ENCODE measurements at regions not wholly inside any gene's neighbourhood (a gene's known extent, or its start where the extent isn't known, plus 50 kb on each side); places are given as distances from the start of the nearest gene placed in this dataset.
"Not testable (repeated sequence)": the region's sequence is repeated elsewhere in the genome, so short reads cannot be mapped to it uniquely, and the experiment has no call there.

DNA sequence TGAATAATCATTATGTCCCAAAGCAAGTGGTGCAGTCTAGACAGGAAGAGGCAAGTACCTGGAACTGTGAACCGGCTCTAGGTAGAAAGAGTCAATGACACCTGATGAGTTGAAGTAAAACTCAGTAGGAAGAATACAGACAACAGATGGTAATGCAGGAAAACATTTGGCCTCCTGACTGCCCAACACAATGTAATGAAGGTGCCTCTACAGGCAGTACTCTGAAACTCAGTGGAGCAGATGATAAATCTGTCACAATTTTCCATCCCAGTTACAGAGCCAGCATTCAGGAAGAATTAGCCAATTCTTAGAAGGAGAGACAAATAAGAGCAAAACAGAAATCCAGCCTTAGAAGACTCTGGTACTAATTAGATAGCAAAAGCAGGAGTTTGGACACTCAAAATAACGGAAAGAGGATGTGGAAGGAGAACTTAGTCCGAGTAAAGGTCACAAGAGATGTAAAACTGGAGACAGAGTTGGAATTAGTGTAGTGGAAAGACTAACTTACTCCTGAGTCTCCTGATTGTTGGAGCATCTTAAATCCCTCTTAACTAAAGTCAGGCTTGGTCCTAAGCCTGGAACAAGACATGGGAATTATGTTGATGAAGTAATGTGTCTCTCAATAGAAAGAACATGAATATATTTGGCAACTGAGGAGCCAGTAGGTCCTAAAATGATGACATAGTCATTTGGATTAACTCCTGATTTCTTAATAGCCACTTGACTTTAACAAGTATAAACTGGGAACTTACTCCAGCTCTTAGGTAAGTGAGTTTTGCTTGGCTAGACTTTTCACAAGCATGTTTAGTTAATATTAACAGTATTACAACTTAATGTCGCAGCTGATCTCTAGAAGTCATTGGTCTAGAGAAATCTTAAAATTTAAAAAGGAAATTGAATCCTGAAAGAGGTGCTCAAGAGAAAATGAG, 457.3 kb upstream of the MIR17HG start:
- no peak for DNase-seq (ENCODE audit: low read depth in 4 of 4, low spot score in 3 of 4)

DNA sequence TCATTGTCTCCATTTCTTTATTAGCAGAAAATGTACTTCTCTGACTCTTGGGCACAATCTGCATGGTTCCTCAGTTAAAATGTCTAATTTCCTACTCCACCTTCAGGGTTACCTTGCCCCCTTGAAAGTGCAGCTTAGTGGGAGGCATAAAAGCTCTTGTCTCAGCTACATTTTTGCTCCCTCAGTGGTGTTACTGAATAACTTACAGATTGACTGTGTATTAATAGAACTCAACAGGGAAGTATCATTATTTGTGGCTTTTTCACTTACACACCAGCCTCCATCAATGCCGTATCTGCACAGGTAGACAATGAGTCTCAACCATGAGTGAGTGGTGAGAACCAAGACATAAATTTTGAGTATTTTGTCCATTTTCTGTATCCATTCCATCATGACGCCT, 456.2 kb upstream of the MIR17HG start:
- DNase-seq (ENCODE audit: low read depth in 4 of 4, low spot score in 3 of 4) = no peak

DNA sequence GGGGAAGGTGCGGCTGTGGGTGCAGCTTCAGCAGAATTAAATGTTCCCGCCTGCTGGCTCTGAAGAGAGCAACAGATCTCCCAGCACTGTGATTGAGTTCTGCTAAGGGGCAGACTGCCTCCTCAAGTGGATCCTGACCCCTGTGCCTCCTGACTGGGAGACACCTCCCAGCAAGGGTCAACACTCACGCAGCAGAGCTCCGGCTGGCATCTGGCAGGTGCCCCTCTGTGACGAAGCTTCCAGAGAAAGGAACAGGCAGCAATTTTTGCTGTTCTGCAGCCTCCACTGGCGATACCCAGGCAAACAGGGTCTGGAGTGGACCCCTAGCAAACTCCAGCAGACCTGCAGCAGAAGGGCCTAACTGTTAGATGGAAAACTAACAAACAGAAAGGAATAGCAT, 454.3 kb upstream of the MIR17HG start:
- not testable (repeated sequence) for DNase-seq (ENCODE audit: low read depth in 4 of 4, low spot score in 3 of 4)

DNA sequence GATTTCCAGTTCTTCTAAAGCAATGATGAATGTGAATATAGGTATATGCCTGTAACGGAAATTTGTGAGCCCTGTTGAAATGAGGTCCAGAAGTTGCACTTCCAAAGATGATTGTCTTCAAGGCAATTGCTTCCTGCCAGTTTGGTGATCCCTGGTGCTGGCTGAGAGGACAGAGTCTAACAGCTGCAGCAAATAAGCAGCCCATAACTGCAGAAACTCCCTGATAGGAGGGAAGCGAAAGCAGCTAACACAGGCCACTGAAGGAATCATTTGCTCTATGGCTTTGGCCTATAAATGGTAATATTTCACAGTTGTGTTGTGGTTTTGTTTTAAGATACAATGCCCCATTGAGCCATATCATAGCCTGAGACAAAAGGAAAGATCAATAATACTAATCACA, 451.5 kb upstream of the MIR17HG start:
- no peak for DNase-seq (ENCODE audit: low read depth in 4 of 4, low spot score in 3 of 4)

DNA sequence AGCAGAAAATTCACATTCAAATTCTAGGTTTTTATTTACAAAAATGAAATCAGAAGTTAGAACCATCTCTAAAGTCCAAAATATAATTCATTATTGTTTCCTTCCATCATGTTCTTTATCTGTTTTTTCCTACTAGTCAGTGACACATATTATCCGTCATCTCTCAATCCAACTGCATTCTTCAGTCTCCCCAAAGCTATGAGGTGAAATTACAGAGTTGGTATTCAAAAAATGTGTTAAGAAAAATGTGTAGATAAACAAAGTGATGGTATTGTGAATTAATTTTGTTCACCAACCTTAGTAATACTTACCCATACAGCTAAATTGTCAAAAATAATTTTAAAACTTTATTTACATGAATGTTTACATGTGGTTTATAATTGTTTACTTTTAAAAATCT, 448.7 kb upstream of the MIR17HG start:
- no peak for DNase-seq (ENCODE audit: low read depth in 4 of 4, low spot score in 3 of 4)

DNA sequence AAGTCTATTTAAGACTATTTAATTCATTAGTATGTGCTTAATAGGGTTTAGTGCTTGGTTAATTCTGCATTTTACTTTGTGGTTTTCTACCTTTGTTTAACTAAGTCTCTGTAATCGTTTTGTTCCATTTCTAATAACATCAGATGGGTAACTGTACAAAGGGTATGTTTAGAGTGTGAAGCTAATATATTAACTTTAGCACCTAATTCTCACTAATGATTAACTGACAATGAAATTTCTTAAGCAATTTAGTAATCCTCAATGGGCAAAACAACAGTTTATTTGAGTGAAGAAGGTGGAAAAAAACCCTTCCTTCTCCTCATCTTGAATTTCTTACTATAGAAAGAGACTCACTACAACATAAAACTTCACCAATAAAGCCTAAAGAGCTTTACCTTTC, 448.1 kb upstream of the MIR17HG start:
- DNase-seq (ENCODE audit: low read depth in 4 of 4, low spot score in 3 of 4) = no peak

DNA sequence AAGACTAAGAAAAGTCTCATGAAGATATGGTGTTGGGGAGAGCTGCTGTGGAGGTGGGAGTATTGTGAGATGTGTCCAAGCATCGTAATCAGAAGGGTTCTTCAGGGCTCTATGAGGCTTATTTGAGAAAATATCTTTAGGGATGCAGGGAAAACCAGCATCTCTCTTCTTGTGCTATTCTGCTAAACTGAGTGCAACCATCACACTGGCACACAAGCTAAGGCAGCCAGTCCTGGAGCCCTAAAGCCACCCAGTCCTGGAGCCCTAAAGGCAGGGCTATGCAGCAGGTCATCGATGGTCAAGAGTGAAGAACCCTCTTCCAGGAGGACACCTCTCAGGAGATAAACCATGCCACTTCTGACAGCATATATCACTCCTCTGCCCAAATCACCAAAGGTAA, 445.2 kb upstream of the MIR17HG start:
- DNase-seq (ENCODE audit: low read depth in 4 of 4, low spot score in 3 of 4) = no peak

DNA sequence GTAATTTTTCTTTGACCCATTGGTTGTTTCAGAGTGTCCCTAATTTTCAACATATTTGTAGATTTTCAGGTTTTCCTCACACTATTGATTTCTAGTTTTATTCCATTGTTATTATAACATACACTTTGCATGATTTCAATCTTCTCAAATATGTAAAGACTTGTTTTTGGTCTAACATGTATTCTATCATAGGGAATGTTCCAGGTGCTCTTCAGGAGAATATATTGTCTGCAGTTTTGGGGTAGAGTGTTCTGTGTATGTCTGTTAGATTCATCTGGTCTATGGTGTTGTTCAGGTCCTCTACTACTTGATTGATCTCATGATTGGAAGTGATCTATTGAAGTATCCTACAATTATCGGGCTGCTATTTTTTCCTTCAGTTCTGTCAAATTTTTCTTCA, 440.9 kb upstream of the MIR17HG start:
- DNase-seq (ENCODE audit: low read depth in 4 of 4, low spot score in 3 of 4) = no peak

DNA sequence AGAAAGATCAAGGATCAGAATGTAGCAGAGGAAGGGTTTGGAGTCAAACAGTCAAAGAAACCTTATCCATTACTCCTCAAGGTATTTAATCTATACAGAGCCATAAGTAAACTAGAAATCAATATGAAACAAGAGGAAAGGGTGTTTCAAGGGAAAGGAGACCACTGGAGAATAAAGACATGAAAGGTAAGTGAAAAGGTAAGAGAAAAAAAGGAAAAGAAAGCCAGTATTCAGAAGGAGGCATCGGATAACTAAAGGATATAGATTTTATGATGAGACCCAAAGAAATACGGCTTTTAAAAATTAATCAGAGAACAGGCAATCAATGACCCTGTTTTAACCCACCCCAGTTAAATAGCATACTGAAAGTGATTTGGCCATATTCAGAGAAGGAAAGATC, 438.7 kb upstream of the MIR17HG start:
- DNase-seq (ENCODE audit: low read depth in 4 of 4, low spot score in 3 of 4) = no peak

DNA sequence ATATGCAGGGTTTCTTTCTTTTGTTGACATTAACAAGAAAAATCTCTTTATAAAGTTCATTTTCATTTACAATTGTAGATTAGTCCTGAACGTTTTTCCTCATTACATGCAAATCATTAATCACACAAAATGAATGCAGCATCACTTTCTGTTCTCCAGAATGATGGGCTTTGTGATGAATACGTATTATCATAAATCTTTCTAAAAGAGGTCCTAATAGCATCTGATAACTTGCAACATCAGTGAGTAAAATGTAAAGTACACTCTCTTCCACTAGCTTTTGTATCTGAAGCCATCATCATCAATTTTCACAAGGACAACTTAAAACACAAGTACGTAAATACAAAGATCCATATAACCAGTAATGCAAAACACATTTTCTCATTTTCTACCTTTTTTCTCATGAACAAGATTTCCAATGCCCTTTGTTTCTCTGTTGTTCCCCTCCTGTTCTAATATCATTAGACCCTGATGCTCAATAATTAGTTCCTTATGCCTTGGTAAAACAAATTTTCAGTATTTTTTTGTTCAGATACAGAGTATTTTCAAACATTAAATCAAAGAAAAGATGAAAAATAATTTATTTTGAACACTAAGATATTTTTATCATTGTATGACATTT, 437.4 kb upstream of the MIR17HG start:
- DNase-seq (ENCODE audit: low read depth in 4 of 4, low spot score in 3 of 4) = no peak

DNA sequence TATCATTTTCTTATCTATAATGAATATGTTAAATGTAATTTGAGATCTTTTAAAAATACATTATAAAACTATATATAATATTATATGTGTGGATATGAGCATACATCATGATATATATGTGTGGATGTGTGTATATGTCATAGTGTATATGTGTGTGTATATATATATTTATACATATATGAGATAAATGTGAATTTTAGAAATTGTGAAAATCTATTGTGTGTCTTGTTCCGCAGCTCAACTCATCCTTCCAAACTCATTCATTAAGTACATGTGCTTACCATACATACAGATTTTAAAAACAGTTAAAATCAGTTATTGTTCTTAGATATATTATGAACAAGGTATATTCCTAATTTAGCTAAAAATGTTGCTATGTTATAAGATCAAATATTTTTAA, 435.2 kb upstream of the MIR17HG start:
- no peak for DNase-seq (ENCODE audit: low read depth in 4 of 4, low spot score in 3 of 4)

DNA sequence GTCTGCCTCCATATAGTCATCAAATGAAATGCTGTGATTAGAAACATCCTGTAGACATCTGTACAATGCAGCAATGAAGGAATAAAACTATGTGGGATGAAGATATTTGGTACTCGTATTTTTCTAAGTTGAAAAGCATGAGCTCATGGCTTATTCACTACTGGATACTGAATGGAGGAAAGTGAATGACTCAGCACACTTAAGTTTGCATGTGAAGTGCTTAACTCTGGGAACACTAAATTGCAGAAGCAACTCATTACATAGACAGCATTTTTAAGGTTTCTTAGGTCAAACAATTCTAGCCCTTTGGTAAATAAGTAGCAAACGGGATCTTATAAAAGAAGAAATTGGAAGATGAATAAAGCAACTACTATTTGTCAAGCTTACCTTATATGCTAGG, 429.0 kb upstream of the MIR17HG start:
- no peak for DNase-seq (ENCODE audit: low read depth in 4 of 4, low spot score in 3 of 4)

DNA sequence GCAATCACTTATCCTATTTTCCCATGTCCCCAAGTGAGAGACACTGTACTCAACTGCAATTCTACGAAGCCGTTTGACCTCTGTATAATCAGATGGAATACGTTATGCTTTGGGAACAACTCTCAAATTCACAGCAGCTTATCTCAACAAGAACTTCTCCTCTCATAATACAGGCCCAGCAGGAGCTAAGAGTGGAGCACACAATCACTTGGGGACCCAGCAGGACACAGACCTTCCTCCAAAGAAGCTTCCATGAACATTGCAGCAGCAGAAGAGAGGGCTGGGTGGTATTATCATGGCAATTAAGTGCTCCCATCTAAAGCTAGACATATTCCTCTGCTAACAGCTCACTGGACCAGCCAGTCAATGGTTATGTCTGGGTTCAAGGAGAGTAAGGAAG, 428.3 kb upstream of the MIR17HG start:
- no peak for DNase-seq (ENCODE audit: low read depth in 4 of 4, low spot score in 3 of 4)

DNA sequence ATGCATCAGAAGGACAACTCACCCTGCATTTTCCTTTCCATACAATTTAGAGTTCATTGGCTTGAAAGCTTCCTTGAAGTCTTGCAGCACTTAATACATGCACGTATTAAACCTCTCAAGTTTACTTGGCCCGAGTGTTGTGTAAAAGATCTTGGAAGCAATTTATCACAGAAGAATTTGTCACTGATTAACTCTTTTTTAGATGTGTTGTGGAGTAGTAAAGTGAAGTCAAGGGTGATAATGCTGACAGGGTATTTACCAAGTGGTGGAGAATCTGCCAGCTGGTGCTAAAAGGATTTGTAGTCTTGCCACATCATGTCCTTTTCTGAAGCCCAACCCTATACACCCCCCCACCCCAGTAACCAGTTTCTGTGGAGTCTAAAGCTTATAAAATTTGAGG, 421.0 kb upstream of the MIR17HG start:
- peak in 1 of 4 donors; percentile 8 for DNase-seq (ENCODE audit: low read depth in 4 of 4, low spot score in 3 of 4)

DNA sequence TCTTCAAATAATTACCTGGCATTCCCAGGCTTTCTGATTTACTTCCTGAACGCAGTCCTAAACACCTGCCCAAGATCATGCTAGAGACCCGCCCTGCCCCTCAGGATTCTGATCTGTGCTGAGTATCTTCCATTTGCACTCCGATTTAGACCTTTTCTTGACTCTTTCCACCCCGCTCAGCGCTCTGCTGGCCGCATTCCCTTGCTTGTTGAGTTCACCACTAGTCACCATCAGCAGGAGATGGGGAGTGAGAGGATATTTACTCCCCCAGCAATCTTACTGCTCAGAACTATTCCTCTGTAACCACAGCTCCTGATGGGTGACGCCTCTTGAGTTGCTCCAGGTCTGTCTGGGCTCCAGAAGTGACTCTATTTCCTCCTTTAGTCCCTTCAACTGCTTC, 419.4 kb upstream of the MIR17HG start:
- no peak for DNase-seq (ENCODE audit: low read depth in 4 of 4, low spot score in 3 of 4)

DNA sequence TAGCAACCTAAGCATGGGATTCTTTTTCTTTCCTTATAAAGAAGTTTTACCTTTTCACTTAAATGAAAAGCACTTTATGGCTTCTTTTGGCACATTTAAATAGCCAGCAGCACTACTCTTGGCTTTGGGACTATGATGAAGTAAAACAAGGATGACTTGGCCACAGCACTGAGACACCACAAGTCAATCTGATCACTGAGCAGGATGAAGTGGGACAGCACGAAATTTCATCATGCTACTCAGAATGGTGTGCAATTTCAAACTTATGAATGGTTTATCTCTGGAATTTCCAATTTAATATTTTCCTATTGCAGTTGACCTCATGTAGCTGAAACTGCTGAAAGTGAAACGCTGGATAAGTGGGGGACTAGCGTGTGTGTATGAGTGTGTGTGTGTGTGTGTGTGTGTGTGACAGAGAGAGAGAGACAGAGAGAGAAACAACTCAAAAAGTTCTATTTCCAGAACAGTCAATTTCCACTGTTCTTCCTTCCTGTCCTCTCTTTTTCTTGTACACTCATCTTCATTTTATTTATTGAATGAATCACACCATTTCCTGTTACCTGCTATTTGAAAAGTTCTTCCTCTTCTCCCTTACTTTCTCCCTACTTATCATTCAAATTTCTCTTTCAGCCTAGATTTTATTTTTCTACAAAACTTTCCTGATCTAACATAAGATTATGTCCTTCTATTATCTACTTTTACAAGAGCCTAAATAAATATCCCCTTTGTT, 414.2 kb upstream of the MIR17HG start:
- no peak for DNase-seq (ENCODE audit: low read depth in 4 of 4, low spot score in 3 of 4)

DNA sequence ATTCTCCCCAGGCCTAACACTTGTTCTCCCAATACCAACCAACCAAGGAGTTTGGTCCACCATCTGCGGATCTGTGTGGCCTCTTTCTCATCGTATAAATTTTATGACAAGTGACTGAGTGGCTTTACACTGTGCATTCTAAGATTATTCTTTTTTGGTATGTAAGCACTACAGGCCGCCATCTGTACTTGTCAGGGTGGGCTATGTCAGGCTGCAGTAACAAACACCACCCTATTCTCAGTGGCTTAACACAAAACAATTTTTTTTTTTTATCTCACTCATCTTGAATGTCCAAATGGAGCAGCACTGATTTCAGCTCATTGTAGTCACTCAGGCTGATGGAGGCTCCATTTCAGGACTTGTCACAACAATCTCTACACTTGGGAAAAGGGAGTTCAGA, 412.7 kb upstream of the MIR17HG start:
- no peak for DNase-seq (ENCODE audit: low read depth in 4 of 4, low spot score in 3 of 4)

DNA sequence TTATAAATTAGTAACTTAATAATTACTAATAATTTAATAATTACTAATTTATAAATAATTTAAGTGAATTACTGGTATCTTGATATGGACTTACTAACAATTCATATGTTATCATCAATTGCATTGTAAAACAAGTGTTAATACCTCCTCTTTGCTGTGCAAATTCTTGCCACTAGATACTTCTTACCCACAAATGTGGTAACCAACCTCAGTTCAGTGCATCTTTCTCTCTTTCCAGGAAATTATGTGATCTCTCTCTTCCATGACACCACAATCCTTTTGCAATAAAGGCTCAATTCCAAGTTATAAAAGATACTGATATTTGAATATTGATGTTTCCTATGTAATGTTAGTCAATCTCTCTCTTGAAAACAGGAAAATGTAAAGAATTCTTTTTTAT, 408.6 kb upstream of the MIR17HG start:
- DNase-seq (ENCODE audit: low read depth in 4 of 4, low spot score in 3 of 4) = no peak

DNA sequence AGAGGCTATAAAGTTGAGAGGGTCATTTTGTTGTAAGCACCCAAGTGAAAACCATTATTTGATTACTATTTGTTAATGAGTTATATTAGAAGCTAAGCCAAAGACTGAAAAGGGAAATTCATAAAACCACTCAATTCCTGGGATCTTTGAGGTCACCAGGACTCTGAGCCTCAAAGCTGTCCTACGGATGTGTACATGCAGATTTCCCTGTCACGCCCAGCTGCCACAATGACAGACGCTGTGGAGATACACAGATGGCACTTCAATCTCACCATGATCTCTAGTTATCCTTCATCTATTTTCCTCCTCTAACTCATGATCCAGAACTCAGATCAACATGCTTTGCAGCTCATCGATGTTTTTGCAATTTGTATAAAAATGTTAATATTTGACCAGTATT, 403.5 kb upstream of the MIR17HG start:
- no peak for DNase-seq (ENCODE audit: low read depth in 4 of 4, low spot score in 3 of 4)

DNA sequence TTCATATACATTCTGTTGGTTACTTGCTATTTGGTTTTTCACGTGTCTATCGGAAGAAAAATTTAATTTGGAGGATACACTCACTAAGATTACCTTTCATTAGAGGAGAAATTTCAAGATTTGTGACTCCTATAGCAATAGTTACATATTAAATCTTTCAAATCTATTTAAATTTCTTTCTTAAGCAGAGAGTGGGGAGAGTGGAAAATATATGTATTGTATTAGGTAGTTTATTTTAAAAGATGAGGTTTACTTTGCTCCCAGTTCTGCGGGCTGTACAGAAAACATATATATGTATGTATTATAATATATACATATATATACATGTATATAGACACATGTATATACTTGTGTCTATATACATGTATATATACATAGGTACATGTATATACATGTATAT, 402.3 kb upstream of the MIR17HG start:
- not testable (repeated sequence) for DNase-seq (ENCODE audit: low read depth in 4 of 4, low spot score in 3 of 4)

DNA sequence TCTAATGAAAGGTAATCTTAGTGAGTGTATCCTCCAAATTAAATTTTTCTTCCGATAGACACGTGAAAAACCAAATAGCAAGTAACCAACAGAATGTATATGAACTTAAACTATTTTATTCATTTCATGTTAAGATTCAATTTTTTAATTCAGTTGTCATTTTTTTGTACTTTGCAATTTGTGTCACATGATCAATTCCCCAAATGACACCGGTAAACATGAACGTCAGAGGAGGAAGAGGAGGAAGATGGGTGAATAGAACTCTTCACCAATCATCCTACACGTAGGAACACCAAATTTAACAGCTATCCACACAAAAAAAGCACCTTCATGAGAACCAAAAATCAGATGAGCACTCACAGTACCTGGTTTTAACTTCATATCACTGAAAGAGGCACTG, 401.4 kb upstream of the MIR17HG start:
- not testable (repeated sequence) for DNase-seq (ENCODE audit: low read depth in 4 of 4, low spot score in 3 of 4)

DNA sequence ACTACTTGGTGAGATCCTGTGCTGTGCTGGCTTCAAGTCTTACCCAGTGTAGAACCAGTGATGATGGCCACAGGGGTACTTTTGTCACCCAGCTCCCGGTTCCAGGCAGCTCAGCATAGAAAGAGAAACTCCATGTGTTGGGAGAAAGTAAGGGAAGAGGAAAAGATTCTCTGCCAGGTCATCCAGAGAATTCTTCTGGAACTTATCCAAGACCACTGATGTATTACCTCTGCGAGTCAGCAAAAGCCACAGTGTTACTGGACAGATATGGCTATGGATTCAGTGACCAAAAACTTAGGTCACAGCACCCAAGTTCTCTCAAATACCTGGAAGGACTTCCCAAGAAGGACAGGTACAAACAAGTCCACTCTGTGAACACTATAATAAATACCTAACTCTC, 399.5 kb upstream of the MIR17HG start:
- no peak for DNase-seq (ENCODE audit: low read depth in 4 of 4, low spot score in 3 of 4)
